GF-D8 (cell line): ENCODE measurements at regions not wholly inside any gene's neighbourhood (a gene's known extent, or its start where the extent isn't known, plus 50 kb on each side); places are given as distances from the start of the nearest gene placed in this dataset.

Source experiments
- DNase-seq: peaks from one replicate; lab custom pipeline; 2025; lab: John Stamatoyannopoulos, UW

DNA sequence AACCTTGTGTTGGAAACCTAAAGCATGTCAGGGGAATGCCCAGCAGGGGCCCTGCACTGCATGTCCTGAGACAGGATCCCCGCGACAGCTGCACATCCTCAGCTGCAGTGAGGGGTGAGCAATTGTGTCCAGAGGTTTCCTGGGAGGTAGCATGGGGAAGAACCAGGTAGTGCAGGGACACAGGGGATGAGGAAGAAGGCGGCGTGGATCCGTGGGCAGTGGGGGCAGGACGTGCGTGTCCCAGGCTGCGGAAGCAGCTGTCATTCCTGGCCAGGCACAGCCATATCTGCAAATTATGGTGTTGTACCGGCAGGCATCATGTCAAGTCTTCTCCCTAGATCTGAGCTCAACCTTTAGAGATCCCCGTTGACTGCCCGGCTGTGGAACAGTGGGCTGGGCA is 238.2 kb upstream of the MYT1L start:
- no peak for DNase-seq

GRCh38 chr2:2568411-2568810 is 237.3 kb upstream of the MYT1L start:
- no peak for DNase-seq

- DNase-seq: no peak
Observed at GRCh38 chr2:2567776-2568175, 236.7 kb upstream of the MYT1L start.

DNA sequence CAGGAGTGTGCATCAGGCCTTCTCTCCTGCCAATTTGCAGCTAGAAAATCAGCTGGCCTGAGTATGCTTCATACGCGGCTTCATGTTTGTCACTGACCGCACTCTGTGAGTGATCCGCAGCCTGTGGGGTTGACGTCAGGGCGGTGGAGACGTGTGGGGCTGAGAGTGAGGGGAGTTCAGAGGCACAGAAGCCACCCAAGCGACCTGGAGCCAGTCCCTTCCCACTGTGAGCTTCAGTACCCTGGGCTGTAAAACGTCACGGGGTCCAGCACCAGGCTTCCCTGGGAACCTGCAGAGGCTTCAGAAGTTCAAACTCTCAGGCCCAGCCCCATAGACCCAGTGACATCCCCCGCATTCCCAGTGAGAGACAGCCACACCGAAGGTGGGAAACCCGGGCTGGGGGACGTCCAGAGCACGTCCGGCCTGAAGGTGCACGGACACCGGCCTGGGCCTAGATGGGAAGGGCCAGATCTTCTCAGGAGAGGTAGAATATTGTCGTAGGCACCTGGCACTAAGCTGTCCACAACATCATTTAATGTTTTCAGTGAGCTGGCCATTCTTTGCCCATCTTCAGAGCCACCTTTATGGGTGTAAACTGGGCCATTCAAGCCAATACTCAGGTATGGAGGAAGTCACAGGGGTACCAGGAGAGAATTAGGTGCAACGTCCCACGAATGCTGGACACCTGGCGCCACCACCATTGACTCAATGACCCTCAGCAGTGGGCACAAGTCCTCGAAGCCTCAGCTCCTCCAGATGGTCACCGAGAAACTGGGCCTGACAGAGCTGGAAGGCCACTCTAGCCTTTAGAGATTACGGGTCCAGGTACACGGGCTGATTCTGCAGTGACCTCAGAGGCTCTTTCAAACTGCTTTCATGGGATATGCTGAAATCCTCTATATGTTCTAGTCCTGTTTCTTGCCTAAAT is 235.6 kb upstream of the MYT1L start:
- DNase-seq: no peak

GRCh38 chr2:2565671-2566070 is 234.6 kb upstream of the MYT1L start:
- DNase-seq: no peak

GRCh38 chr2:2564300-2565078 is 233.4 kb upstream of the MYT1L start:
- DNase-seq: no peak

- DNase-seq: no peak
Observed at GRCh38 chr2:2563309-2563860, 232.3 kb upstream of the MYT1L start.

DNA sequence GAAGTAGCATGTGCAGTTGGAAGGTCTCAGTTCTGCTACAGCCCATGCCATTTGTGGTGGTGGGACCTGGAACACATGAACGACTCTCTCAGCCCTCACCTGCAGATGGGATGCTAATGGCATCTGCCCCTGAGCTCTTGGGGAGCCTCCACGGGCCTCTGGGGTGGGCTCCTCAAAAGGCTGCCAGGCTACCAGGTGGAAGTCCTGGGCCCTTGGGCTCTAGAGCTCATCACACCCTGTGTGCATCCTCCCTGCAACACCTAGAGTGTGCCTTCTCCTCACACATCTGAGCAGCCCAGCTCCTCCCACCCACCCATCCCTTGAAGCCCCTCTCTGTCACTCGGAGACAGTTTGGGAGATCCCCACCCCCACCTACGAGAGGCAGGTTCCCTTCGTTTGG is 231.8 kb upstream of the MYT1L start:
- no peak for DNase-seq

DNA sequence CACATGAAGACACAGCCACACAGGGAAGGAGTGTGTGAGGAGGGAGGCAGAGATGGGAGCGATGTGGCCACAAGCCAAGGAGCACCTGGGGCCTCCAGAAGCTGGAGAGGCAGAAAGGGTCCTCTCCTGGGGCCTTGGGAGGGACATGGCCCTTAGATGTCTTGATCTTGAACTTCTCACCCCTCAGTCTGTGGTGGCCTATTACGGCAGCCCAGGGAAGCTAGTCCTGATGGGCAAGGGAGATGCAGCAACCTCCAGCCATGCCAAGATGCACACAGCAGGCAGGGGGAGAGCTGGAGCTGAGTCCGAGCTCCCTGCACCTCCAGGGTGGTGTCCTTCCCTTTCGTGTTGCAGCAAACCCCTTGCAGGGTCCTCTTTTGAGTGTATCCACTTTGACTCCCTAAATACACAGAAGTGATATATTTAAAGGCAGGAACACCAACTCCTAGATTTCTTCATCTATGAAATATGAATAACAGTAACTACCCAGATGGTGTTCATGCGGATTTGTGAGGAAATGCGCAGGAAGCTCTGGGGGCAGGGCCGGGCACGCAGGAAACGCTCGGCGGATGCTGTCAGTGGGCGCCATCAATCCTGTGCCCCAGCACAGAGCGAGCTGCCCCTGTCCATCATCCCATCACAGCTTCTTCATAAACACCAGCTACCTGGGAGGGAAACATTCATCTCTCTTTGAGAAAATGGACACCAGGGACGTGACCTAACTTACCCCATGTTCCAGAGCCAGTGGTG is 230.4 kb upstream of the MYT1L start:
- no peak for DNase-seq

- DNase-seq: no peak
Observed at GRCh38 chr2:2560374-2561015, 229.4 kb upstream of the MYT1L start.

DNA sequence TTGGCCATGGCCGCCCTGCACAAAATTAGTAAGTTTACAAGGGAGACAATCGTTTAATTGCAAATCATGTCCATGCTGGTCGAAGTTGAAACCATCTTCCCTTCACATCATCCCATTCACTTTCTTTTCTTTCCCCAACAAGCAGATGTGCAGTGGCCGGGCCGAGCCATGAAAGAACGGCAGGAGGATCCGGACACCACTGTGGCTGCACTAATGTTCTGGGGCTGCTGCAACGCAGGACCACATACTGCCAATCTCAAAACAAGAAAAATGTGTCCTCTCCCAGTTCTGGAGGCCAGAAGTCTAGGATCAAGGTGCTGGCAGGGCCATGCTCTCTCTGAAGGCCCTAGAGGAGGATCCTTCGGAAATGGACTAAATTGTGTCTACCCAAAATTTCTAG is 227.4 kb upstream of the MYT1L start:
- no peak for DNase-seq

DNA sequence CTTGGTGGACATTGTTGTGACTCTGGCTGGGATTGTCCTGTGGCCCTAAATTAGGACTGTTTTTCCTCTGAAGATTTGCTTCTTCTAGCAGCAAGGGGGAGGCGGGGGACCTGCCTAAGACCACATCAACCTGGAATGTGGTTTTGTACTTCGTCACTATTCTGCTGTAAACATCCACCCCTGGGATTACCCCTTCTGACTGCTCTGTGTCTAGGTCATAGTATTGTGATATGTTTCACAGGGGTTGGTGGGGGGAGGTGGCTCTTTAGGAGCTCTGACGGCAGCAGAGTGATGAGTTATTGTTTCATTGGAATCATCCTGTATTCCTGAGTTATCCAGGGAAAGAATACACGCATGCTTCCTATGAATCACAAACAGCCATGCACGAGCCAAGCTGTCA is 226.4 kb upstream of the MYT1L start:
- DNase-seq: no peak

GRCh38 chr2:2550856-2551255 is 219.8 kb upstream of the MYT1L start:
- DNase-seq: no peak

DNA sequence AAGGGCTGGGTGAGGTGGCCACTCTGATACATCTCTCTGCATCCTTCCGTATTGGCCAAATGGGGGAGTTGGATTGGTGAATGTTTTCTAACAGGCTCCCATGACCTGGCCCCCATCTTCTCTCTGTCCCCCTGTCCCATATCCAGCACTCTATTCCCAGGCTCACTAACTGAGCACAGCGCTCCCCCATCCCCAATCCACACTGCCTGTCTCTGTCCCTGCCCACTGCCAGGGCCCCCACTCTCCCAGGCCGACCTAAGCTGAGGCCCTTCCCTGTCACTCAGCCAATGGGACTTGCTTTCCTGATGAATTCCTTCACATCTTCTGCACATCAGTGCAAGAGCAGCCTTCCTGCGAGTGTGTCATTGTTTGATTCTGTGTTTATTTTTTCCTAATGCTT is 216.8 kb upstream of the MYT1L start:
- no peak for DNase-seq

DNA sequence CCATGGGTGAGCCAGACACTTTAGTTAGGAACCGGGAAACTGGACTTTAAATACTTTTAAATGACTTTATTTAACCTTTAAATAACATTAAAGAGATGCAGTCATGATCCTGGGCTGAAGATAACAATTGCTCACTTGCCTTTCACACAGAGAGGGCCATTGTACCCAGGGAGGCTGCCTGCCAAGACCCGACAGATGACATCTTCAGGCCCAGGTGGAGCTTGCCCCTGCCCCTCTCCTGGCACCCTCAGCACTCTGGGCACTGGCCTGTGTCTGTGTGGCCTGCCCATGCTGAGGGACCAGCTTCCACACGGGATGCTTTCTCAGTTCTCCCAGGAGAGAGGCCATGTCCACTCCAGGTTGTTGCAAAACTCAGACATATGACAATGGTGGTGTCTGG is 216.4 kb upstream of the MYT1L start:
- no peak for DNase-seq

DNA sequence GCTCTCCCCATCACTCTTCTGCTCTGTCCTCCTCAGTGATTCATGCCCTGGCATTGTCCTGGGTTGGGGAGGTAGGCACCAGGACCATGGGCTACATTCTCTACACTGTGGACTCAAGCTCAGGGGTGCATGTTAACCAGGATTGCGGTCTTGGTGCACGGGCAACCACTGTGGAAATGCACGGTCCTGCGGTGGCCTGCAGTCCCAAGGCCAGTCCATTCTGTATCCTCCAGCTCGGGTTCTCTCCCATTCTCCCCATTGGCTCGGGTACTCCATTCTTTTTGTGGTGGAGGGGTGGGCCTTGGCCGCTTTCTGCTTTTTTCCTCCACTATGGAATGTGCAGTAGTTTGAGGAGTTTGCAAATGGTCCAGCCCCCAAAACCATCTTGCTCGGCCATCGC is 215.0 kb upstream of the MYT1L start:
- no peak for DNase-seq

DNA sequence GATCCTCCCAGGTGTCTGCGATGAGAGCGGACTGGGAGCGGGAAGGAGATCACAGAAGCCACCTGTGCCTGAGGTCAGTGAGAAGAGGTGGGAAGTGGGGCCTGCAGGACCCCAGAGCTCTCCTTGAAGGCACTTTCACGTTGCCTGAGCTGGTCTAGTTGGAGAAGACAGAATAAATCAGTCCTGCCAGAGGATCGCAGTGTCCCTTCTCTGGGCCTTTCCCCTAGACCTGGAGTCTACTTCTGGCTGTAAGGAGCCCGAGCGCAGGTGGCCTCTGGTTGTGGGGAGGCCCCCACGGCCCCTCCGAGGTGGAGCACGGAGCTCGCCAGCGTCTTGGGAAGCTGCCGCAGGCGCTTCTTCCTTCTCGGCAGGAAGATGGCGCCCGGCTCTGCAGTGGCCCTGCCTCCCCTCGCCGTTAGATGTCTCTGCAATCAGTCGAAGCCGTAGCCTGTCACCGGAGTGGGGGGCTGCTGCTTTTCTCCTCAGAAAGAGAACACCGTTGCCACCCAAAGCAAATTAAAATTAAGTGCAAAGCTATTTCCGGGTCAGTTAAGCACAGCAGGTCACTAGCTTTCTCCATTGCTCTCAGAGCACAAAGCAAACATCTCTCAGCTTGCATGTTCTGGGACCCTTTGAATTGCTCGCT is 212.0 kb upstream of the MYT1L start:
- no peak for DNase-seq

GRCh38 chr2:2542316-2542715 is 211.2 kb upstream of the MYT1L start:
- DNase-seq: no peak

DNA sequence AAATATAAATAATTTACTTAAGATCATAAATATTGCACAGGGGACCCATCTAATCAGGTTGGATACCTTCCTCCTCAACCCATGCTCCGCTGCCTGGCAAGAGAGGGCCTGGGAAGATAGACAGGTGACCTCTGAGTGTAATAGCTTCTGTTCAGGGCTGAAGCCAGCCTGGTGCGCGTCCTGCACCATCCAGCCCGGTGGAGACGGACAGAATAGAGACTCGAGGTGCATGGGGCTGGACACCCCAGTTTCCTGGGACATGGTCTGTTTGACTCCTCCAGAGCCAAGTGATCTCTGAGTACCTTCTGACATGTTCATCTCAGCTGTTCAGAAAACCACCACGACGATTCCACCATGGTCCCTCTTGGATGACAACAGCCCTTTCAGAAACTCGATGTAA is 209.3 kb upstream of the MYT1L start:
- DNase-seq: no peak

GRCh38 chr2:2536416-2537056 is 205.5 kb upstream of the MYT1L start:
- no peak for DNase-seq

- DNase-seq: no peak
Observed at GRCh38 chr2:2530334-2530733, 199.3 kb upstream of the MYT1L start.
